Left ventricle myocardium inferior (tissue), 1 donor: ENCODE measurements at regions not wholly inside any gene's neighbourhood (a gene's known extent, or its start where the extent isn't known, plus 50 kb on each side); places are given as distances from the start of the nearest gene placed in this dataset.
A peak's percentile ranks its signal among the peaks of the same experiment; 100 is the strongest.
"Not testable (repeated sequence)": the region's sequence is repeated elsewhere in the genome, so short reads cannot be mapped to it uniquely, and the experiment has no call there.

Experiments used
- DNase-seq: peaks from one replicate; pipeline ENCODE4 v3.0.0-alpha.2; 2020
- H3K27ac ChIP-seq: fragments of 200-600 bp; replicated peaks from 2 replicates; pipeline ENCODE4 v1.8.0; 2021
- H3K27me3 ChIP-seq: fragments of 200-600 bp; 2 replicates; pipeline ENCODE4 v1.8.0; 2021; ENCODE audit warnings: low read depth
- H3K36me3 ChIP-seq: fragments of 200-600 bp; 2 replicates; pipeline ENCODE4 v1.8.0; 2021
- H3K4me1 ChIP-seq: fragments of 200-600 bp; 2 replicates; pipeline ENCODE4 v1.8.0; 2021
- H3K4me3 ChIP-seq: fragments of 200-600 bp; 2 replicates; pipeline ENCODE4 v1.8.0; 2021; ENCODE audit warnings: mild to moderate bottlenecking, moderate library complexity
- H3K9me3 ChIP-seq: fragments of 200-600 bp; replicated peaks from 2 replicates; pipeline ENCODE4 v1.8.0; 2021
- intact Hi-C: fragments of 100-400 bp; cut with micrococcal nuclease; formaldehyde crosslinking; loops from one replicate; pipeline ENCODE4 v1.11.0; 2022
- TF ChIP-seq, protein P1 (sequence below): fragments of 200-600 bp; IDR thresholded peaks from 2 replicates; pipeline ENCODE4 v1.8.0; 2021; ENCODE audit warnings: antibody characterized with exemption, mild to moderate bottlenecking, borderline replicate concordance
- donor health status: DM: no; HTN: yes; CAD: no; lungs with severe emphysema.

- Histone ChIP-seq H3K27me3 (no peaks in the 10 kb centered on the region), H3K4me3 (no peak overlapping the region), H3K9me3 (no peaks in the 10 kb centered on the region), H3K36me3 (no peaks in the 10 kb centered on the region), H3K27ac (no peak overlapping the region), H3K4me1 (no peaks in the 10 kb centered on the region)
- no peak for DNase-seq
- intact Hi-C loops = no loop called here
- TF ChIP-seq, protein P1, sequence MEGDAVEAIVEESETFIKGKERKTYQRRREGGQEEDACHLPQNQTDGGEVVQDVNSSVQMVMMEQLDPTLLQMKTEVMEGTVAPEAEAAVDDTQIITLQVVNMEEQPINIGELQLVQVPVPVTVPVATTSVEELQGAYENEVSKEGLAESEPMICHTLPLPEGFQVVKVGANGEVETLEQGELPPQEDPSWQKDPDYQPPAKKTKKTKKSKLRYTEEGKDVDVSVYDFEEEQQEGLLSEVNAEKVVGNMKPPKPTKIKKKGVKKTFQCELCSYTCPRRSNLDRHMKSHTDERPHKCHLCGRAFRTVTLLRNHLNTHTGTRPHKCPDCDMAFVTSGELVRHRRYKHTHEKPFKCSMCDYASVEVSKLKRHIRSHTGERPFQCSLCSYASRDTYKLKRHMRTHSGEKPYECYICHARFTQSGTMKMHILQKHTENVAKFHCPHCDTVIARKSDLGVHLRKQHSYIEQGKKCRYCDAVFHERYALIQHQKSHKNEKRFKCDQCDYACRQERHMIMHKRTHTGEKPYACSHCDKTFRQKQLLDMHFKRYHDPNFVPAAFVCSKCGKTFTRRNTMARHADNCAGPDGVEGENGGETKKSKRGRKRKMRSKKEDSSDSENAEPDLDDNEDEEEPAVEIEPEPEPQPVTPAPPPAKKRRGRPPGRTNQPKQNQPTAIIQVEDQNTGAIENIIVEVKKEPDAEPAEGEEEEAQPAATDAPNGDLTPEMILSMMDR = no peak
Measured at GRCh38 chr1:96214982-96215381, 506.6 kb upstream of the PTBP2 start.

DNA sequence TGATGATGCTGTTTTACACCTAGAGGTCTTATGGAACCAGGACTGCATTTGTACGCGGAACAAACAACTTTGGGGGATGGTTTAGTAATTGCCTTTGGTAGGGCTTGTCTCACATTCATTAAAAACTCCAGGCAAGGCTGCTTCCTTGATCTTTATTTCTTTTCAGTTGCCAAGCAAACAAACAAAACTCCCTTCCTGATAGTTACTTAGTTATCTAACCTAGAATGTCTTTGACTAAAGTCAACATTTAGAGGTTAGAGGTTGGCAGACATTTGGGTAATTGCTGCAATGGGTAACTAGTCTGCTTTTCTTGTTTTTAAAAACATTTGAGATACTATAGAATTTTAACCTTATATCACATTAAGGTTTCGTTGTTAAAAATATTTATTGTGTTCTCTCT, 500.9 kb upstream of the PTBP2 start:
- Histone ChIP-seq H3K36me3 (no peaks in the 10 kb centered on the region), H3K4me1 (no peaks in the 10 kb centered on the region), H3K27ac (no peak overlapping the region), H3K27me3 (no peaks in the 10 kb centered on the region), H3K9me3 (no peaks in the 10 kb centered on the region), H3K4me3 (no peak overlapping the region)
- DNase-seq = no peak
- TF ChIP-seq, protein P1 = no peak
- intact Hi-C loops = no loop called here

DNA sequence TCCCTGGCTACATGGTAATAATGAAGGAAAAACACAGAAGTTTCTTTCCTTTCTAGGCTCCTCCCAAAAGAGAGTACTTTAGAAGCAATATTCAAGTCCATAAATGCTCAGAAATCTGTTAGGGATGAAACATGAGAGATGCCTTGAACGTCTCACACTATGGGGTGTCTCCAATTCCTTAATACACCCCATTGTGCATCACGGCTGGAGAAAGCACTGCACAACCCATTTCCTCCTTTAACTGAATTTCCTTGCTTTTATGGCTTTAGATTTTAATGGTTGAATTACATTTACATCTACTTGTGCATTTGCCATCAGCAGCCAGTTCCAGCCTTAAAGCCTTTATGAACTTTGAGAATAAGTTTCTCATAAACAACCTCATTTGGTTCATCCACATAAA, 498.9 kb upstream of the PTBP2 start:
- Histone ChIP-seq H3K27me3 (no peaks in the 10 kb centered on the region), H3K4me1 (no peaks in the 10 kb centered on the region), H3K36me3 (no peaks in the 10 kb centered on the region), H3K9me3 (no peaks in the 10 kb centered on the region), H3K27ac (no peak overlapping the region), H3K4me3 (no peak overlapping the region)
- DNase-seq = no peak
- intact Hi-C loops = no loop called here
- TF ChIP-seq, protein P1 = no peak

DNA sequence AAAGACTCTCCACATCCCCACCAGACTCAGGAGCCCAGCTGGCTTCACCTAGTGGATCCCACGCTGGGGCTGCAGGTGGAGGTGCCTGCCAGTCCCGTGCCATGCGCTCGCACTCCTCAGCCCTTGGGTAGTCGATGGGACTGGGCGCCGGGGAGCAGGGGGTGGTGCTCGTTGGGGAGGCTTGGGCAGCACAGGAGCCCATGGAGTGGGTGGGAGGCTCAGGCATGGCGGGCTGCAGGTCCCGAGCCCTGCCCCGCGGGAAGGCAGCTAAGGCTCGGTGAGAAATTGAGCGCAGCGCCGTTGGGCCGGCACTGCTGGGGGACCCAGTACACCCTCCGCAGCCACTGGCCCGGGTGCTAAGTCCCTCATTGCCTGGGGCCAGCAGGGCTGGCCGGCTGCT, 497.4 kb upstream of the PTBP2 start:
- H3K27ac ChIP-seq, H3K4me1 ChIP-seq, H3K27me3 ChIP-seq, DNase-seq, H3K4me3 ChIP-seq, H3K9me3 ChIP-seq, H3K36me3 ChIP-seq, intact Hi-C loops: not testable (repeated sequence)

DNA sequence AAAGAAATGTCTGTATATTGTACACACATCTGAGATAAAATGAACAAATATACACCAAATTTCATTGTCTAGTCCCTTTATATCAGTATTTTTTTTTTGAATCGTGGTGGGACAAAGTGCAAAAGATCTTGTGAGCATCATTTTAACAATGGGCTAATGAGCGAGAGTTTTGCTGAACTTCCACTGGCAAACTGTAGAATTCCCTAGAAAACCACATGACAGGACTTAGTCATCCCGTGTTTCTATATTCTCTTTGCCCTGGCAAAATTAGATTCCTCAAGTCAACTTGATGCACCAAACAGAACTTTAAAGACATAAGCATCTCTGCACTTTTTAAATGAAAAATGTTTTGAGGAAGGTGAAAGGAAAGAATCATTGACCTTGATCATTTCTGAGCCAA, 488.2 kb upstream of the PTBP2 start:
- Histone ChIP-seq H3K27ac (no peak overlapping the region), H3K9me3 (no peaks in the 10 kb centered on the region), H3K36me3 (no peaks in the 10 kb centered on the region), H3K4me3 (no peak overlapping the region), H3K4me1 (no peaks in the 10 kb centered on the region), H3K27me3 (no peaks in the 10 kb centered on the region)
- intact Hi-C loops = no loop called here
- TF ChIP-seq, protein P1 = no peak
- DNase-seq = no peak

GRCh38 chr1:96234299-96234698, 487.3 kb upstream of the PTBP2 start:
- intact Hi-C loops = no loop called here

More at GRCh38 chr1:96234299-96234698, 487.3 kb upstream of the PTBP2 start:
- Histone ChIP-seq H3K9me3 (no peaks in the 10 kb centered on the region), H3K27me3 (no peaks in the 10 kb centered on the region), H3K4me1 (no peaks in the 10 kb centered on the region), H3K27ac (no peak overlapping the region), H3K4me3 (no peak overlapping the region), H3K36me3 (no peaks in the 10 kb centered on the region)
- TF ChIP-seq, protein P1 = no peak
- DNase-seq = peak; percentile 14
